Body of pancreas (tissue), 4 donors: ENCODE measurements at regions not wholly inside any gene's neighbourhood (a gene's known extent, or its start where the extent isn't known, plus 50 kb on each side); places are given as distances from the start of the nearest gene placed in this dataset.

ENCODE experiments used
- CTCF ChIP-seq, 7 experiments: fragments of 450-650 bp in 4 of 7; fragments of 200-600 bp in 3 of 7; sonication (generic) in 3 of 7; IDR thresholded peaks; one replicate each; pipeline ENCODE4 v1.5.1; 2016 to 2019; ENCODE audit warnings: antibody characterized with exemption in 7 of 7
- POLR2A ChIP-seq, 3 donors: fragments of 450-650 bp; IDR thresholded peaks; one replicate each; pipeline ENCODE4 v1.6.1; 2016; ENCODE audit warnings: antibody characterized with exemption in 3 of 3, mild to moderate bottlenecking in 2 of 3

- TF ChIP-seq CTCF (IDR thresholded peaks at IDR 0.05) (no peak), POLR2A (IDR thresholded peaks at IDR 0.05) (no peak)
Measured at GRCh38 chr3:154783521-154783931, 296.6 kb upstream of the MME start.
